Right lung (tissue), 2 donors: ENCODE measurements at regions not wholly inside any gene's neighbourhood (a gene's known extent, or its start where the extent isn't known, plus 50 kb on each side); places are given as distances from the start of the nearest gene placed in this dataset.

Experiments used
- DNase-seq, 2 donors: peaks; one replicate each; pipeline ENCODE4 v3.0.0-alpha.2; 2013

GRCh38 chr1:175894581-175894980 is 151.2 kb upstream of the TNR start:
- no peak for DNase-seq

GRCh38 chr1:175893192-175893591 is 149.8 kb upstream of the TNR start:
- DNase-seq, result no peak

GRCh38 chr1:175892686-175893085 is 149.3 kb upstream of the TNR start:
- no peak for DNase-seq

GRCh38 chr1:175891783-175892309 is 148.5 kb upstream of the TNR start:
- no peak for DNase-seq

- DNase-seq, result no peak
Observed at GRCh38 chr1:175890958-175891357, 147.6 kb upstream of the TNR start.

GRCh38 chr1:175889848-175890247 is 146.5 kb upstream of the TNR start:
- DNase-seq, result no peak

- DNase-seq, result no peak
Observed at GRCh38 chr1:175888996-175889395, 145.6 kb upstream of the TNR start.

GRCh38 chr1:175887981-175888428 is 144.6 kb upstream of the TNR start:
- DNase-seq, result peak; percentile 36 to 49

- DNase-seq, result no peak
Observed at GRCh38 chr1:175887521-175887920, 144.1 kb upstream of the TNR start.

GRCh38 chr1:175885326-175885725 is 141.9 kb upstream of the TNR start:
- DNase-seq, result no peak

GRCh38 chr1:175884369-175884768 is 141.0 kb upstream of the TNR start:
- no peak for DNase-seq

- no peak for DNase-seq
Observed at GRCh38 chr1:175882192-175882591, 138.8 kb upstream of the TNR start.

- DNase-seq, result no peak
Observed at GRCh38 chr1:175881246-175881976, 138.0 kb upstream of the TNR start.

GRCh38 chr1:175878775-175879174 is 135.4 kb upstream of the TNR start:
- no peak for DNase-seq

- no peak for DNase-seq
Observed at GRCh38 chr1:175877939-175878737, 134.7 kb upstream of the TNR start.

GRCh38 chr1:175875556-175875955 is 132.2 kb upstream of the TNR start:
- no peak for DNase-seq

- no peak for DNase-seq
Observed at GRCh38 chr1:175874081-175874480, 130.7 kb upstream of the TNR start.

- no peak for DNase-seq
Observed at GRCh38 chr1:175873290-175873935, 130.0 kb upstream of the TNR start.

- no peak for DNase-seq
Observed at GRCh38 chr1:175872588-175872987, 129.2 kb upstream of the TNR start.

GRCh38 chr1:175871647-175872046 is 128.3 kb upstream of the TNR start:
- DNase-seq, result no peak

- no peak for DNase-seq
Observed at GRCh38 chr1:175870217-175870616, 126.8 kb upstream of the TNR start.

GRCh38 chr1:175866776-175867175 is 123.4 kb upstream of the TNR start:
- no peak for DNase-seq
